GOT3 (cell line): ENCODE measurements at regions not wholly inside any gene's neighbourhood (a gene's known extent, or its start where the extent isn't known, plus 50 kb on each side); places are given as distances from the start of the nearest gene placed in this dataset.

Experiments
- DNase-seq: peaks from one replicate; lab custom pipeline; 2025; ENCODE audit warnings: mixed read lengths; lab: John Stamatoyannopoulos, UW

DNA sequence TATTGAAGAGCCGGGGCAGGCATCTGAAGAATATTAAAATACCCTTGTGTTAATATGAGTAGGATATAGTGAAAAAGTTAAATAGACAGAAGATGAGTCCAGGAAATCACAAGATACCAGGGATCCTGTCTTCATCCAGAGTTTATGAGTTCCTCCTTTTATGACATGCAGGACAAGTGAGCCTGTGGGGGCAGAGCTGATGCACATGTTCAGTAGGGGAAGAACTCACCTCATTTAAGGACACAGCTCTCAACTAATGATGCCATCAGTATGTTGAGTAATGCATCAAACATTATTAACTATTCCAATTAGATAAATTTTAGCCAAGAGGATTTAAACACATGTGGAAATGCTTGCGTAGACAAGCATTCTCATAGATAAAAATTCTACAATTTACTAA, 435.8 kb upstream of the AKR1E2 start:
- no peak for DNase-seq

DNA sequence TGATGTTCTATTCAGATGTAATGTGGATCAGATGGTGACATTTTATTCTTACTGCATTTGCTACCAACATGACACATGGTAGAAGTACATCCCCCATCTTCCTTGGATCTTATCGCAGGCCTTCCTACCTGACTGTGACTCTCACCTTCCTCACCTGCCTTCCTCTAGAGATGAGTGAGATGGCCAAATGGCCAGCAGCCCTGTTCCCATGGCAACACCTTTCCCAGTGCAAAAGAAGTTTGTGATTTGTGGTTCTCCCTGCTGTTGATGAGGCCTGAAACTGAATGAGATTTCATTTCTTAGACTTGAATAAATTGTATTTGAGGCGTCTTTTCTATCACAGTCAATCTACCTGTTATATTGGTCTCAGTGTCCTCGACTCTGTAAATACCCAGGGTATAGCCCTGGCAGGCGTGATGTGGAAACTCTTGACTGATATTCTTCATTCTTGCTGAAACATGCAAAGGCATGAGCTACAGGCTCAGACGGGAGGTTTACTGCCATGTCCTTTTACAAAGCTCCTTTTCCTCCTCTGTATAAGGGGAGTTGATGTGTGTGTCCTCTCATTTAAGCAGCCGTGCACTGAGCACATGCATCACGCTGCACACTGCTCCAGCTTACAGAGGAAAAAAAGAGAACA, 440.7 kb upstream of the AKR1E2 start:
- DNase-seq, result no peak

DNA sequence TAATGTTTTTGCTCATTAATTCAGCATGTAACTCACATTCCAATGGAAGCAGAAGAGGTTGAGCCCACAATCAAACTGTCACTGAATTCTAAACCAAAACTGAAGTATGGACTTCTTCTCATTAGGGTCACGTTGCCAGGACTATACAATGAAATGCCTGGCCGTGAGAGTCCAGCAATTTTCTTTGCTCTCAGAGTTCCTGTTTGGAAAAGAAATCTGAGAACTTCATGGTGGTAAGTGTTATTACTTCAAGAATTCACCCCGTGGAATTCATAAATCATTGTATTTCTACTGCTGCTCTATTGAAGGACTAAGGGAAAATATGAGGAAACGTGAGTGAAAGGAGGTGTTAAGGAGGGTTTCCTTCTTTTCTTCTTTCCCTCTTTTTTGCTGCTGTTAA, 441.8 kb upstream of the AKR1E2 start:
- DNase-seq, result no peak

DNA sequence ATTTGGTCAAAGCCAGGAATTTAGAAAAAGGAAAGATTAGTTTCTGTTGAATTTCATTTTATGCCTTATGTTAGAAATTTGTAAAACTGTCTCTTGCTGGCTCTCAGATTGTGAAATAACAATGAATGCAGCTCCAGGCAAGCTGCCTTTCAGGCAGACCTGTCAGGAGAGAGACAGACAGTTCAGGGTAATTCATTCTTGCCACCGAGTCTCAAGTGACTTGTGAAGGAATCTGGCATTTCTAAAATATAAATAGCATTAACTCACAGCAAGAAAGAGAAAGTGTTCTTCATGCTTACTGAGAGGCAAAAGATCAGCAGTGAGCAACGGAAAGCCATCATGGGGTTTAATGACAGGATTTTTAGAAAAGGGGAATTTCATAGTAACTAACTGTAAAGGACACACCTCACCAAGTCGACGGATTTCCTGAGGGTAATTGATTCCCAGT, 442.3 kb upstream of the AKR1E2 start:
- DNase-seq, result no peak

DNA sequence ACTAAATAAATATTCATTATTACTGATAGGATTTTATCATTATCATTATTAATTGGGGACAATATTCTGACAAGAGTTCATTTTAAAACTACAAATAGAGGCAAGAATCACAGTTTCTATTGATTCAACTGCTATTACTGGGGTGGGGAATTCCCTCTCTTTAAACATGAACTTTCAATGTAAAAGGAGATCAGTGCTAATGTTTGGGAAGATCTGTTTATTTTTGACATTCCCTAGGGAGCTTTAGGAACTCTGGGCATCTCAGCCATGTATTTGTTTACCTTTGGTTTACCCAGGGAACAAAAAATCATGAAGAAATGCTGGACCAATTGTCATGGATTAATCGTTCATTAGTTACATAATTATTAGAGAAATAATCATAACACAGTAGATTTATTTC, 443.2 kb upstream of the AKR1E2 start:
- DNase-seq, result no peak

DNA sequence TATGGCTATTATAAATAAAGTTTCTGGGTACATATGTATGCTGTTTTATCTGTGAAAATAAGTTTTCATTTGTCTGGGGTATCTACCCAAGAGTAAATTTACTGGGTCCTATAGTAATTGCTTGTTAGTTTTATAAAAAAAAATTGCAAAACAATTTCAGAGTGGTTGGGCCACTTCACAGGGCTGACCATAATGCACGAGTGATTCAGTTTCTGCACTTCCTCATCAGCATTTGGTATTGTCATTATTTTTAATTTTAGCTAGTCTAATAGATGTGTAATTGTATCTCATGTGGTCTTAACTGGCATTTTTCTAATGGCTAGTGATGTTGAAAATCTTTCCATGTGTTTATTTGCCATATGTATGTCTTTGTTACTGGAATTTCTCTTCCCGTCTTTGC, 452.4 kb upstream of the AKR1E2 start:
- no peak for DNase-seq

DNA sequence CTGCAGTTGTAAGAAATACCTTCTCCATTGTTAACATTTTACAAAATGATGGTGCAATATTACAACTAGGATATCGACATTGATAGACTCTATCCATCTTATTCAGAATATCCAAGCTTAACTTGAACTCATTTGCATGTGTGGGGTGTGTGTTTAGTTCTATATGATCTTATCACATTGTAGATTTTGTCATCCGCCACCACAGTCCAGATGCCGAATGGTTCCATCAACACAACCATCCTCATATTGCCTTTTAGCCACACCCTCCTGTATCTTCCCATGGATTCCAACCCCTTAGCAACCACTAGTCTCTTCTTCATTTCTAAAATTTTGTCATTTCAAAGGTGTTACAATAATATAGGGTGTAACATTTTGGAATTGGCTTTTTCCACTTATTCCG, 452.9 kb upstream of the AKR1E2 start:
- DNase-seq, result no peak

DNA sequence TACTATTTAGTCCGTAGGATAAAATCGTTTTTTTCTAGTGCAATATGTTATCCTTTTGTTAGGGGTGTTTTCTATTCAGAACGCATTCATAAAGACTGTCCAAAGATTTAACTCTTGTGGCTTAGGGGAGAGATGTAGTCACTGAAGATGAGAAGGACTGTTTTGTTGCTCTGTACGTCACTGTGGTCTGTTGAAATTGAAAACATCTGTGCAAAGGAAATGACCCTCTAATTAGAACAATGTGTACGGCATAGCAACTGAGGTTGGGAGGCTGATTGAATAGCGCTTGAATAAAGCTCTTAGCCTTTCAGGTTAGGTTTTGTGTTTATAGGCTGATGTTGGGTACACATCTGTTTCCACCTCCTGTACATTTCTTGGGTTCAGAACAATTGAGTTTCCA, 453.4 kb upstream of the AKR1E2 start:
- DNase-seq, result no peak

DNA sequence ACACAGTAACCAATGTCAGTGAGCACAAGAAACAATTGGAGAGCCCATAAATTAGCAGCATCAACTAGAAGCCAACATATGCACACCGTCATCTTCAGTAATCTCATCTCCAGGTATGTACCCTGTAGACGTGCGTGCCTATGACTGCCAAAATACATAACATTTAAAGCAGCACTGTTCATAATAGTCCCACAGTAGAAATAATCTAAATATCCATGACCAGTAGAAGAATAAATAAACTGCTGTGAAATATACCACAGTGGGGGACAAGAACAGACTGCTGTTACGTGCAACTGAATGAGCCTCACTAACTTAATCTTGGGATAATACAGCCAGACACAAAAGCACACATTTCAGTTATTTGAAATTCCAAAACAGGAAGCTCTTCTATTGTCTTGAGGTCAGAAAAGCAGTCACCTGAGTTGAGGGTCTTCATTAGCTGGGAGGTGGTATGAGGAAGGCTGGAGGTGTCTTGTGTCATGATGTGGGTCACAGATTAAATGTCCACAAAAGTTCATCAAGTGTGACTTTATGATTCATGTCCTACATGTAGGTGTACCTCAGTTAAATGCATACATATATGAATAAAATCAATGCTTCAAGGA, 454.2 kb upstream of the AKR1E2 start:
- DNase-seq, result no peak

DNA sequence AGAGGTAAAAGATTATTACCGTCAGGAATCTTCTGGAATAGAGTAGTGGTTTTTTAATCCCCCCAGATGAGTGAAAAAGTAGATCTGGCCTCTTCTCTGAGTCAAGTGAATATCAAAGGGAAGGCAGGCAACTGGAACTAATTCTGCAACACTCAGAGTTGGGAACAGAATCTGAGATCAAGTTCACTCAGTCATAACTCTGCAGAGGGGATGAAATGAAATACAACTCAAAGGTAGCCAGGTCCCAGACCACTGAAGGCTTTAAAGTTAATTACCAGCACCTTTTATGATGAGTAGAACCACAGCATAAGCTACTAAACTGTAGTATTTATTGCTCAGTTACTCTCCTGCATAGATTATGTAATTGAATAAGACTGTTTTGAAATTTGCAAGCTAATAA, 455.6 kb upstream of the AKR1E2 start:
- DNase-seq, result no peak

DNA sequence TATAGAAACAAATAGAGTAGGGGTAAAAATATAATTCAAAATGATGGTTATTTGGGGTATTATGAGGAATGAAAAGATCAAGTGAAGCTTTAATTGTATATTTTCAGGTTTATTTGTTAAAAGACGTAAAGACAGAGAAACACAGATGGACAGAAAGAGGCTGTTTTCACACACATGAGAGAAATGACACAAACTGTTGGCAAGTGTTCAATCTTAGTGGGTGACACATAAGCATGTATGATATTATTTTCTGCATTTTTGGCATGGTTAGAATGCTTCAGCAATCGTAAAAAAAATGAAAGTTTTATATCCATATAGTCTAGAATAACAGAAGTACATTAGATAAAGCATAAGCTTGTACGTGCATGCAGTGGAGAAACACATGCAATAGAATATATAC, 464.4 kb upstream of the AKR1E2 start:
- no peak for DNase-seq

DNA sequence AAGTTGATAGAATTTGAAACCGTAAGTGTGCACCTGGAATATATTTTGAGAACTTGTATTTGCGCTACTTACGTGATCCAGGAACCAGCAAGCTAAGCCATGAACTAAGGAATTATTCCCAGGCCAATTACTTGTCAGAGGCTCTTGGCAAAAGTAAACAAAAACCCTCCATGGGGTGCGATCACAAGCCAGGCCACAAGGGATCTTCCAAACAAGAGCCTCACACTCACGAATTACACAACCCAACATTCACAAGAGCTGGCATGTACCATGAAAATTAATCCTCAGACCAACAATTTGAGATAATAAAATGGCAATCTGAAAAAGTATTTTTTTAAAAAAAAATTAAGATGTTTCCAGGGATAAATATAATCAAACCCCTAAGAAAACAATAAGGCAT, 467.0 kb upstream of the AKR1E2 start:
- no peak for DNase-seq

DNA sequence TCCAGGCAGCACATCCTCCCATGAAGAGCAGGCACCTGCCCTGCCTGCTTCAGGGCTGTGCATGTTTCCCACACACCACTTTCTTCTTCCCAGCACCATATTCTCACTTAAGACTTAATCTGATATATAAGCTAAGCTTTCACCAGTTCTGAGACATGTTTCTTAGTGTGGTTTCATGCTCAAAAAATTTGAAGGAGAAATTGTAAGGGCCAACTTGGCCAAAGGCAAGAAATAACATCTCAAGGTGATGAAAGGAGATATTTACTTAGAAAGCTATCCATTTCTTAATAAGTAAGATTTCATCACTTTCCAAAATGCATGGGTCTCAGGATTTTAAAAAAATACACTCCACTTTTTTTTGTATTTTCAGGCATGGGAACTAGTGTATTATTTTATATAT, 468.1 kb upstream of the AKR1E2 start:
- DNase-seq, result no peak

DNA sequence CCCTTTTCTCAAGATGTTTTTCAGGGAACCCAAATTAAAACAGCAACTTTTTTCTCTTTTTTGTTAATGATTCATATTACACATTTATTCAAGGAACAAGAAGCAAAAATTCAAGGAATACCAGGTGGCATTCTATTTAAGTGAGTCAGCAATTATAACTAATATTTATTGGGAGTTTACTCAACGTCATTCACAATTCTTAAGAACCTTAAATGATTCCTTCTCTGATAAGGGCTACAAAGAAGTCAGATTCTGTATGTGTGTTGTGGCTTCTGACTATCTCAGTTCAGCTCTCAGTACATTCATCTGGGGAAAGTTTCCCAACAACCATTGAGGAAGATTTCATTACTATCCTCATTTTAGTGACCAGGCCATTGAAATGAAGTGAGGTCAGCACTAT, 470.7 kb upstream of the AKR1E2 start:
- DNase-seq, result no peak

DNA sequence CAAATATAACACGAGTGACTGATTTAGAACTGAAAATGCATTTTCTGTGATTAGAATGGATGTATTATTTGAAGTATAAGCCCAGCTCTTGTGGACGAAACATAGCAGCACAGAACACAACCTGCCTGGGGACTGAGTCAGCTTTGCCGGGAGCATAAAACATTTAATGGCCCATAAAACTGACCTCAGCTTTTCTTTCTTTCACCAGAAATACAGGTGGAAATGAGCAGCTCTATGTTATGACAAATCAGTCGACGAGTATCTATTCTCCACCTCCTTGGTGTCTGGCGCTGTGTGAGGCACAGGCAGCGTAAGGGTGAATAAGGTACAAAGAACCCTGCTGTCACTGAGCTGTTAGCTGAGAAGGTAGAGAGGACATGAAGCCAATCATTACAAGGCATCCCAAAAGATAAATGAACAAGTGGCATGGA, 471.6 kb upstream of the AKR1E2 start:
- DNase-seq, result no peak

DNA sequence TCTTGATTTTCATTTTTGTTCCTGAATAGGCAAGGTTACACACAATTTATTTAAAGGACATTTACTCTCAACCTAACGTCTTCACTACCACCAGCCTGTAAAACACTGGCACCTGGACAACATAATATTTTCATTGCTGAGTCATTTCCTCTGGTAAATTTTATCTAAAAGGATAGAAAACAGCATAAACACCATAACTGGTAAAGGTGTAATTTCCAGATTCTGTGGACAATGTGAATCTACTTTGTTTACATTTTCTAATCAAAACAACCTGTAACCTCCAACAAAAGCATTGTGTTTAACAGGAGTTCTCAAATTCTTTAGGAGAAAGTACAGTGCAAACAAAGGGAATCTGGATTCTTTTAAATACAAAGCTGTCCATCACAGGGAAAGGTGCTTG, 472.0 kb upstream of the AKR1E2 start:
- DNase-seq, result no peak

DNA sequence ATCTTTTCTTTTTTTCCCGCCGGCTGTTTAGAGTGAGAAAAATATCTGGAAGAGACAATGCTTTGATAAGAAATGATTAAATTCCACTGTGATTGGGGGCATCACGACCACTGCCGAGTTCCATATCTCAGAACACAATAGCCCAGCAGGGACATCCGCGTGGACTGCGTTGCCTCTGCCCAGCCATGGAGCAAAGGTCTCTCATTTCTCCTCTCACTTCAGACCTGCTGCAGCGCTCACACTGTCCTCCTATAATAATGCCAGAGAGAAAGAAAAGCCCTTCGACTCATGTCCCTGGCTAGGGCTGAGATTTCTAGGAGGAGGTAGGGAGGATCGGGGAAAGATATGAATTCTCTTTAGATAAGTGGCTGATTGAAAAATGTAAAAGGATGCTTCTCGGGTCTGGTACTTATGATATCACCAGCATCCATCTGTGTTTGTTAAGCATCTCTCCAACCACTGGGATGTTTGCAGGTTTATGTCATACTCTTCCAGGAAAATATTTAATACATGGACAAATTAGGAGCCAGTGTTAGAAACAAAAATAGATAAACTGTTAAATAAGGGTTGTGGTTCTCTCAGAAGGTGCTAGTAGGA, 472.9 kb upstream of the AKR1E2 start:
- DNase-seq, result no peak

DNA sequence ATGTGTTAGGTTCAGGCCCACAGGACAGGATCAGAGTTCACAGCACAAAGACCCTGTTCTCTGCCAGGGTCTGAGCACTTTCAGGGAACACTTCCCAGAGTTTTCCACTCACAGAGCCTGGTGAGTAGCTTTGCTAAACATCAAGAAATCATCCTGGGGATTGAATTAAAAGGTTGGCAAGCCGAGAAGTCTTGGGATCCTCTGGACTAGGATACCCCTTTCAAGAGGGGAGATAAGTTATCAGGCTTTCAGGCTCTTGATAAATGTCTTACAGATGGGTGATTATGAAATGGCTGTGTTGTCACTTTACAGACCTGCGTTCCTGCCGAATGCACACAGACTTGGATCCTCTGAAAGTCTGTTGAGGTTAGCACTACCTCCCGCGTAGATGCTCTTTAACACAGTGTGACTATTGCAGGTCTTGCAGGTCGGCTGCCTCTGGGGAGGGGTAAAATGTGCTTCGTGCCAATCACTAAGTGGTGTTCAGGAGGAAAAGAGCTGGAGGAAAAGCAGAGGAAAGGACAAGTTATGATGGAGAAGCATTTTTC, 473.5 kb upstream of the AKR1E2 start:
- DNase-seq, result no peak

DNA sequence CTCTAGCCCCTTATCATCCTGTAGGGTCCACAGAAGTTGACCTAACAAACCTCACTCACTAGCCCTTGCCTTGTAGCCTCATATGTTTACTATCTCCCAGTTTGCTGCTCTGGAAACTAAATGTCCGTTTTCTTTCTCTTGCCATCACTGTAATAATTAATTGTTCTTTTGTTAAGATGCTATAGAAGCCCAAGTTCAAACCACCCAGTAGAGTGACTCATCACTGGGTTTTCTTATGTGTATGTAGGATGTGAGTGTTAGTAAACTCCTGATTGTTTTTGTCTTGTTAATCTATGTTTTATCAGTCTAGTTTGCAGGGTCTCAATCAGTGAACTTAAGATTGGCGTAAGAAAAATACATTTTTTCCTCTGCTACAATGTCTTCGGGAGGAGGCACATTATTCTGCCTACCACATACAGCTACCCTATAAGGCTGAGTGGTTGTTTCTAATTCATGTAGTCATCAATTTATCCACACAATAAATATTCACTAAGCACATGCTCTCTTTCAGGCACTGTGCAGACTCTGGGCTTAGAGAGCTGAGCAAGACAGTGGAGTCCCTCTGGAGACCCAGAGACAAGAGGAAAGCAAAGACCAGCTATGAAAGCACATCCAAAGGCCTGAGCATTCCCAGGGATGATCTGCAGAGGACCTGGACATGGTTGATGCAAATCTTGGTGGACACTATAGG, 474.1 kb upstream of the AKR1E2 start:
- no peak for DNase-seq

DNA sequence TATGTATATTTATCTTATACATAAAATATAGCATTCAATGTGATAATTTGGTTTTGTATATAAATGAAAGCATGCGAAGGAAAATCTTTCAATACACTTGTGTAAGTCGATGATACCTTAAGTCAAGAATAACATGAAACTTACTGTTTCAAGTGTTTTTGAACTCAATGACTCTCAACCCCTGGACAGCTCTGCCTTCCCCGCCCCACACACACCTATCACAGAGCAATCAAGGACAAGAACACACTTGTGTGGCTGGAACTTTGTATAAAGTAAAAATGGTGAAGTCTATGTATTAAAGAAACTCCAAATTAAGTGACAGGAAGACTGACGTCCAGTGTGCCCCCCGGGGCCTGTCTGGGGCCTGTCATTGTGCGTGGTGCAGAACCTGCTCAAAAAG, 478.6 kb upstream of the AKR1E2 start:
- DNase-seq, result no peak

DNA sequence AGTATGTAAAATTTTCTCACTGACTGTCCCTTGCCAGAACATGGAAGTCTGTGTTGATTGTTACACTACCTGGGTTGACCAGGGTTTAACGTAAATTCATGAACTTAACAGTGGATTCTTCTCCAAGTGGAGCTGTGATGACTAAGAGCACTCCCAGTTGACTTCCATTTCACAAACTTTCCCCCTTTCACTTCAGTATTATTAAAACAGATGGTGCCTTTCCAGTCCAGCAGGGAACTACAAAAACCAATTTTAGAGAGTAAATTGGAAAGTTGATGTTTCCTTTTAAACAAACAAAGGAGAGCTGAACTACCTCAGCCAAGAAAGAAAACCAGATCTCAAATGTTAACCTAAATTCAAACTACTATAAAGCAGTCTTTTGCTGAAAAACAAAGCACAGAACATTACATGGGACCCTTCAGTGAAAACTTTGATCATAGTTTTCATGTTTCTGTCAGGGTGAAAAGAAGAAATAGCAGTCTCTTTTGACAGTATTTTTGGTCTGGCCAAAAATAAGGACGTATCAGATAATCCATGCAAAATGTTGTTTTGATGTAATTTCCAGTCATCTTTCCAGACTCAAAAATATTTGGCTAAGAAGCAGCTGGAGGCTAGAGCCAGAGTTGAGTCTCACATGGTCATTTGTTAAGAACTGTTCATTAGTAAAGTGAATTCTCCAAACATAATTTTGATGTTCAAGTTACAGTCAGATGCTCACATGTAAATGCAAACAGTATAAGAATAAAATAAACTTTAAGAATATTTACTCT, 479.9 kb upstream of the AKR1E2 start:
- no peak for DNase-seq

DNA sequence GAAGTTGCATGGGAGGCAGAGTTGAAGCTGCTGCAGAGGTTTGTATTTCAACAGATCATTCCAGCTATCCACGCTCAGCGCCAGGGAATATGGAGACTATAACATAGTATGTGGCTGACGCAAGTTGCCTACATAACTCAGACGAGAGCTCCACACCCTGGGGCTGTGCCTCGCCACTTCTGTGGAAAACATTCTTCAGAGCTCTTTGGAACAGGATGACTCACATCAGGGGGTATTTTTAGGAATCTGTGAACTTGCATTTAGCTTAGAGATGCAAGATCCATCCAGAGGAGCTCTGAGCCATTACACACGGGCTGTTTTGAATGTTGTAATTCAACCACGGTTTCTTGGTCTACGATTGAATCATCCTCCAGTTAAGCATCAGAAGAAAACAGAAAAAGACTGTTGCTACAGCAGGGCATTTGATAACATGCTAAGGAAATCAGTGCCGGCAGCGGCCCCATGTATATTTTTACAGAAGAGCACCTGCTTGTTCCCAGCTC, 481.5 kb upstream of the AKR1E2 start:
- peak; percentile 61 for DNase-seq
